ENCODE measurements at regions not wholly inside any gene's neighbourhood (a gene's known extent, or its start where the extent isn't known, plus 50 kb on each side); places are given as distances from the start of the nearest gene placed in this dataset.

GRCh38 chrX:51421972-51422597 is 74.3 kb downstream of the NUDT11 start:
- TF ChIP-seq CTCF (IDR thresholded peaks at IDR 0.05), result no peak
- TF ChIP-seq POLR2A (IDR thresholded peaks at IDR 0.05), result no peak

Measured in testis (tissue), 2 donors.